GM18511 (cell line): ENCODE measurements at regions not wholly inside any gene's neighbourhood (a gene's known extent, or its start where the extent isn't known, plus 50 kb on each side); places are given as distances from the start of the nearest gene placed in this dataset.
A peak's percentile ranks its signal among the peaks of the same experiment; 100 is the strongest.
"Not testable (repeated sequence)": the region's sequence is repeated elsewhere in the genome, so short reads cannot be mapped to it uniquely, and the experiment has no call there.

Source experiments
- ATAC-seq: cut with Tn5 transposase; IDR thresholded peaks from one replicate; pipeline ENCODE4 v1.9.1; 2021; ENCODE audit warnings: mild to moderate bottlenecking, moderate library complexity; ENCODE audit not compliant: unreplicated experiment

DNA sequence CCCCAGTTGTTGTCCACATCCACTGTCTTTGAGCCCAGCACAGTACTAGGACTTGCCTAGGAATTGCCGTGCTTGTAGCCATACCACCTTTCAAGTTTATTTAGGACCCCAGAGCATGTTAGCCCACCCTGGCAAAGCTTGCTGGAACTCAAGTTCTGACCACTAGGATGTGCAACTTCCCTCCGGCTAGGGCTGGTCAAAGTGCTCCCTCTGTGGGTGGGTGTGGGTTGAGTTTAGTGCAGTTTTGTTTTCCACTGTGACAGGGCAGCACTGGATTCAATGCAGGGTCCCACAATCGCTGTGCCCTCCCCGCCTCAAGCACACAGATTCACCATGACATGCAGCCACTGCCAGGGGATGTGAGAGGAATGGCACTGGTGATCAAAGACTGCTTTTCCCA lies 96.0 kb downstream of the RASGEF1B start:
- no peak for ATAC-seq

DNA sequence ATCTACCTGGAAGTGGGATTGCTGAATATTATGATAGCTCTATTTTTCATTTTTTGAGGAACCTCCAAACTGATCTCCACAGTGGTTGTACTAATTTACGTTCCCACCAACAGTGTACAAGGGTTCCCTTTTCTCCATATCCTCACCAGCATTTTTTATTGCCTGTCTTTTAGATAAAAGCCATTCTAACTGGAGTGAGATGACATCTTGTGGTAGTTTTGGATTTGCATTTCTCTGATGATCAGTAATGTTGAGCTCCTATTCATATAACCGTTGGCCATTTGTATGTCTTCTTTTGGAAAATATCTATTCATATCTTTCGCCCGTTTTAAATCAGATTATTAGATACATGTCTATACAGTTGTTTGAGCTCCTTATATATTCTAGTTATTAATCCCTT lies 101.8 kb downstream of the RASGEF1B start:
- ATAC-seq, result no peak

DNA sequence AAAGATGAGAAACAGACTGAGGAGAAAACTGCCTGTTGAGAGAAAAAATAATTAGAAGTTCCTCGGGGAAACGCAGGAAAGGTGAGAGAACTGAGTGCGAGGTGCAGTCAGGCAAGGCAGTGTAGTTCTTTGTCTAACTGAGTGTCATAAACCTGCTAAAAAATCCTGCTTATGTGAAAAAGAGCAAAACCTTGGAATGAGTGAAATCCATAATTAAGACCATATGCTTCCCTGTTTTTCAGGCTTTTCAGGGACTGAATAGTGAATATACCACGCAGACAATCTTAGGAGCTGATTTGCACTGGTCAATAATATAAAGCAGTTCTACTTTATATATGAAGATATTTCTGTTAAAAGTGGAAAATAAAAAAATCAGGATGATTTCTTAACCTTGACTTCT lies 104.9 kb downstream of the RASGEF1B start:
- no peak for ATAC-seq

DNA sequence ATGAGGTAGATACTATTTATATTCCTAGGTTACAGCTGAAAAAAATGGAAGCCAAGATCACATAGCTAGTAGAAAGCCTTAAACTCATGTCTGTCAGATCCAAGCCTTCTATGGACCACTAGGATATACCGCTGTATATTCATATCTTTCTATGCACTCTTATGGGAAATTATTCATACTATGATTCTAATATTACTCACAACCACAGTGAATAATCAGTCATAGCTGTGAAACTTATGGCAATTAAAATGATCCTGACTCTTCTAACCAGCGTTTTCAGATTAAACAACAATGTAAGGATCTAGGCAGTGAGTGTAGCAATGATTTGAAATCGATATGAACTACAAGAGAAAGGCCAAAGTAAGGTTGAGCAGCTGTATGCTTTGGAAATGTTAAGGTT lies 111.0 kb downstream of the RASGEF1B start:
- ATAC-seq, result no peak

DNA sequence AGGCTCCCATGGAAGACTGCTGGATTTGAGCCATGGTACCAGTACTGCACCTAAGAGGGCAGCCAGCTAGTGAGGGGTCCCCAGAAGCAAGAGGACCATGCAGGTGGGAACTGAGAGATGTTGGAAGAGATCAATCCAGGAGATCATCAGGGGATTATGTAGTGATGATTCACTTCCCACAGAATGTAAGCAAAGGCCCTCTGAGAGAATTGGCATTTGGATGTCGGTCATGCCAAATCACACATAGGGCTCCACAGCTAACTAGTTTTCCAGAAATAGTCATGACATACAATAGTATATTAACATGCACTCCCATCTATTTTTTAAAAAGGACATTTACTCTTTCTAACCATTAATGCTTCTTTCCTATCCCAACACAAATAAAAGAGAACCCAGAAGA lies 112.5 kb downstream of the RASGEF1B start:
- ATAC-seq, result no peak

DNA sequence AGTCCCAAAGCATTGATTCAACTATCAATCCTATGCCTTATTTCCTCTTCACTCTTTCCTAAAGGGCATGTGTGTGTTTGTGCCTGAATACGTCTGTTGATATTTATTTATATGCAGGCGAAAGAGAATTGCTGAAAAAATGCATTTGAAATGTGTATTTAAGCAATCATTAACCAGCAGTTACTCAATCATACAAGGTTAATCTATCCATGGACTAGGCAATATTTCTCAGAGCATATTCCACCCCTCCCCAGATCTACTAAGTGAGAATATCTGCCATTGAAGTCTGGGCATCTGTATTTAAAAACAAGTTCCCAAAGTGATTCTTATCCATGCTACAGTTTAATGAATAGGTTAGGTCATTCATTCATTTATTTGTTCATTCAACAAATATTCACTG lies 113.6 kb downstream of the RASGEF1B start:
- no peak for ATAC-seq

DNA sequence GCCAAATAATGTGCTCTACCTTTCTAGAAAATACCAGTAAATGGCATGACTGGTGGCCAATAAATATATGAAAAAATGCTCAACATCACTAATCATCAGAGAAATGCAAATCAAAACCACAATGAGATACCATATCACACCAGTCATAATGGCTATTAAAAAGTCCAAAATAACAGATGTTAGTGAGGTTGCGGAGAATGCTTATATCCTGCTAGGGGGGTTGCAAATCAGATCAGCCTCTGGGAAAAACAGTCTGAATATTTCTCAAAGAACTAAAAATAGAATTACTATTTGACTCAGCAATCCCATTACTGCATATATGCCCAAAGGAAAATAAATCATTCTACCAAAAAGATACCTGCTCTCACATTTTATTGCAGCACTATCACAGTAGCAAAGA lies 115.1 kb downstream of the RASGEF1B start:
- ATAC-seq, result no peak

DNA sequence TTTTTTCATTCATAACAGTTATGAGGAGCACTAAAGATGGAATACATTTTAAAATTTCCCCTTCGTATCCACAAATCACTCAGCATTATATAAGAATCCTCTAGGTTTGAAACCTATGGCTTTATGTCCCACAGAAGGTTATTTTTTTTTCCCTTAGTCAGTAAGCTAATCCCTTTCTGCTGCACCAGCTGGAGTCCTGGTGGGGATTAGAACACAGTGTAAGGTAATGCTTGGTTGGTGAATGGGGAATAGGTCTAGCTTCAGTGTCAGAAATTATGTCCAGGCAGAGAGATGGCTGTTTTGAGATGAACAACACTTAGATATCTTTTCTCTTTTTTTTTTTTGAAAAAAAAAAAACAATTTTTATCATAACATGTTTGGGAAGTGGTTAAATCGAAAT lies 116.6 kb downstream of the RASGEF1B start:
- no peak for ATAC-seq

DNA sequence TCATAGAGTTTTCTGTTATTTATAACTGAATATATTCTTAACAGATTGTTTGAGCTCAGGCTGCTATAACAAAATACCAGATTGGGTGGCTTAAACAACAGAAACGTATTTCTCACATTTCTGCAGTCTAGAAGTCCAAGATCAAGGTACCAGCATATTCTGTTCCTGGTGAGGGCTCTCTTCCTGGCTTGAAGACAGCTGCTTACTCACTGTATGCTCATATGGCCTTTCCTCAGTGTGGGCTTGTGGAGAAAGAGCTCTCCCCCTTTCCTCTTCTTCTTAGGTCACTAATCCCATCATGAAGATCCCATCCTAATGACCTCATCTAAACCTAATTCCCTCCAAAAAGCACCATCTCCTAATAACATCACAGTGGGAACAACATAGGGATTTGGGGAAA lies 117.8 kb downstream of the RASGEF1B start:
- ATAC-seq, result no peak

DNA sequence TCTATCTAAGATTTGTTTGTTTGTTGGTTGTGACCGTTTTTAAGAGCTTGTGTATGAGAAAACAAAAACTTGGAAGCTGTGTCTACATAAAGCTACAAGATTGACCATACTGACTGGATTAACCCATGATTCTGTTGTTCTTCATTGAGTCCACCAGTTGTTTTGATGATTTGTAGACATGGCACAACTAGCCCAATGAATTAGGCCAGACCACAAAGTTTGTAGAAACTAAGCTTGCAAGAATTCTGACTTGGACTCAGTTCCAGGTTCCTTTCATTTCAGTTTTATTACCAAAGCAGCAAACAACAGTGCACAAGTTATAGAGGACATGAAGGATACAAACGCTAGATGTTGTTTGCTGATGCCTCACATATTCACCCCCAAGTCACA lies 119.3 kb downstream of the RASGEF1B start:
- no peak for ATAC-seq

DNA sequence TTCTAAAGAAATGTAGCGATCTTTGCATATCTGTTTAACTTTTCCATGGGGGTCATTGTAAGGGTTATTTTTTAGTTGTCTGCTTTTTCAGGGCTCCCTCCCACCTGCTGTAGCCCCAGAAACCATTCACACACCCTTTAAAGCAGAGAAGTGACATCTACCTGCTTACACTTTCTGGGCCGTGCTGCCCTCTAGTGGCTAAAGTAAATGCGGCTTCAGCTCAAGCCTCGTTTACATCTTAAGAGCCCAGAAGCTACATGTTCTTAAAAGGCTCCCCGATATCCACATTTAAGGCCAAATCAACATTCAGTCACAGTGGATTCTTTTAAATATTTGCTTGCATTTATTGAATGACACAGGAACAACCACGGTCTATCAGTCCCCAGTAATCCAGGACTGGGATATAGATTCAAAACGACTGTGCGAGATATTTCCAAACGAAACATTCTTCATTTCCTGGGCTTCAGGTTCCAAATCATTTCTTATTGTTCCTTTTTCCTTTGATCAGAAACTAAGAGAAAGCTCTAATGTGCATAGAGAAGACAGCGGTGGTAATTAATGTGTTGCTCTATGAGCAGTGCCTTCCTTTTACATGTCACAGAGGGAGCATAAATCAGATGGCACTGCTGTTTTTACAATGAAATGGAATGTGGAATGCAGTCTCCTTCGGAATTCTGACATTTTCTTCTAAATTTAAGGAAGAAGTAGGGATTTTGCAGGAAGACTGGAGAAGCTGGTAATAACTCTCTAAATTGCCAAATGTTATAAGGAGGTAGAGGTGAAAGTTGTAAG lies 119.9 kb downstream of the RASGEF1B start:
- ATAC-seq, result peak; percentile 91

DNA sequence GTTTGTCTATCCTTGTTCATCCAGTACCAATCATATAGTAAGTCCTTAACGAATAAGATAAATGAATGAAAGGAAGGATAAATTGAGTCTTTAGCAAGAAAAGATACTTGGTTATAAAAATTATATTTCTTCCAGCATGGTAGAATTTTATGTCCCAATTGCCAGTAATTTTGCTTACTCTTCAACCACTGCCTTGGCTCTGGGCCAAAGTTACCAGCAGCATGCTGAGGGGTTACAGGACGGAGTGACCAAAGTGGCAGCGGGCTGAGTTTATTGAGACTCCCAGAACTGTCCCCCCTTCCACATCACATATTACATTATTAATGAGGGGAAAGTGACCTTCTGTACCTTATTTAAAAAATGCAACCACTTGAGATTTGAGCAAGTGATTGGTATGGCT lies 121.7 kb downstream of the RASGEF1B start:
- no peak for ATAC-seq

DNA sequence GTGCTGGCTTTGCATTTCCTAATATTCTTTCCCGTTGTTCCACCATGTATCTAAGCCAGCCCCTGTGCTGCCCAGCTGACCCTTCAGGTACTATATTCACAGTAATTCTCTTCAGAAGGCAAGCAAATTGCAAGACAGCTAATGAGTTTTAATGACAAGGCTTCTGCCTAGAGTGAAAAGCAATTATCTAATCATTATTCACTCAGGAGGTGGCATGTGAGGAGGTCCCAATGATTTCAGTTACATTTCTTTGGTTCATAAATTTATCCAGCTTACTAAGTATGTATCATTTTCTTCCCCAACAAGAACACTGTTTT lies 123.0 kb downstream of the RASGEF1B start:
- ATAC-seq, result no peak

DNA sequence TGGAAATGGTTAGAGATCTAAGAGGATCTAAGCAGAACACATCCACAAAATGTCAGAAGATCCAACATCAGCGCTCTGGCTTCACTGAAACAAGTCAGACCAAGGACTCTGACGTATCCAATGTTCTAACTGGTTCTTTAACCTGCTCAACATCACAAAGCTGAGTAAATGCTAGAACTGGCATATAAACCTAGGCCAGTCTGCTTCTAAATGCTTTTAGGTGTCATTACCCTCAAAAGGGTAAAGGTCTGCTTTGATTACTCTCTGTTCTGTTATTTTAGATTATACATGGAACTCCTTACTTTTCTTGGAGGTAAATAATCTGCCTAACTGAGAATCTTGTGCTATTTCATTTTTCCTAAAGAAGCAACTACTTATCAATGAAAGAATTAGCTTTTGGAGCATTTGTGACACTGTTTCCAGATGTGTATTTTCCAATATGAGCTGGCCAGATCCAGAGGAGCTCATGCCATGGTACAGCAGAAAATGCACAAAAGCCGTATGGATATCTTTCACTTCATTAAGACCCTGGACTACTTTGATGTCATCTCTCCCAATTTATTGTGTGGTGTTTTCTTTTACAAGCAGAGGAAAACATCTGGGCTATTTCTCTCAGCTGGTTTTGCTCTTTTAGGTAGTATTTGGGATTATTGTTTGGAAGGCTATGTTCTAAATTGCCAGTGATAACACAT lies 123.5 kb downstream of the RASGEF1B start:
- no peak for ATAC-seq

DNA sequence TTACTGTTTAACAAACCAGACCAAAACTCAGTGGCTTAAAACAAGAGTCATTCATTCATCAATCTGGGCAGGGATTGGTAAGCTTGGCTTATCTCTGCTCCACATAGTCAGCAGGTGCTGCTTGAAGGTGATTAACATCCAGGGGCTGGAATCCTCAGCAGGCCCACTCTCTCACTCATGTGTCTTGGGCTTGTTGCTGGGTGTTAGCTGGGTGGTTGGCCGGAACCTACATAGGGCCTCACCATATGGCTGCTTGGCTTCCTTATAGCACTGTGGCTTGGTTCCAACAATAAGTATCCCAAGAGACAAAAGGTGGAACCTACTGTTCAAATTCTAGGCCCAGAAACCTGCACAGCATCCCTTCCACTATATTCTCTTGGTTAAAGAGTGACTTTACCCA lies 125.0 kb downstream of the RASGEF1B start:
- no peak for ATAC-seq

DNA sequence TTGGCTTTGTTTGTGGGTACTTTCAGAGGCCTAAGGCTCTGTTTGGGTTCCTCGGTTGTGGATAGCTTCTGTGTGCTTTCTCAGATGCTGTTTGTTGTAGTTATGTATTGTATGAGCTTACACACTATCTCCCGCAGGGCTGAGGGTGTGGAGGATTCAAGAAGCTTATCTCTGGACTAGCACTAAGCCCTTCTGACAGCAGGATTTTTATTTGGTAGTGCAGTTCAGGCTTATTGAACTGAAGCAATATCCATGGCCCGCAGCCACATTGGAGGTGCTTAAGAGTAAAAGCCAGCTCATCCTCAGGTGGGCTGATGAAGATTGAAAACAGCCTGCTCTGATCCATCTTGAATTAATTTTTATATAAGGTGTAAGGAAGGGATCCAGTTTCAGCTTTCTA lies 128.2 kb downstream of the RASGEF1B start:
- no peak for ATAC-seq

DNA sequence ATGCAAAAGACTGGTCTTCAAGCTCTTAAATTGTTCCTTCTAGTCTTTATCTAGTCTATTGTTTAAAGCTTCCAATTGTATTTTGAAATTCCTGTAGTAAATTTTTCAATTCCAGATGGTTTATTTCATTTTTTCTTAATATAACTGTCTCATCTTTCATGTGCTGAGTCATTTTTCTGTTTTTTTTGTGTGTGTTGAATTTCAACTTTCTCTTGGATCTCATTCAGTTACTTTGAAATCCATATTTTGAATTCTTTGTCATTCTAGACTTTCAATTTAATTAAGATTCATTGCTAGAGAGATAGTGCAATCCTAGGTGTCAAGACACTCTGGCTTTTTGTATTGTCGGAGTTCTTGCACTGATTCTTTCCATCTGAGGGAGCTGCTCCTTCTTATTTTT lies 128.0 kb upstream of the PRKG2 start:
- ATAC-seq, result no peak

DNA sequence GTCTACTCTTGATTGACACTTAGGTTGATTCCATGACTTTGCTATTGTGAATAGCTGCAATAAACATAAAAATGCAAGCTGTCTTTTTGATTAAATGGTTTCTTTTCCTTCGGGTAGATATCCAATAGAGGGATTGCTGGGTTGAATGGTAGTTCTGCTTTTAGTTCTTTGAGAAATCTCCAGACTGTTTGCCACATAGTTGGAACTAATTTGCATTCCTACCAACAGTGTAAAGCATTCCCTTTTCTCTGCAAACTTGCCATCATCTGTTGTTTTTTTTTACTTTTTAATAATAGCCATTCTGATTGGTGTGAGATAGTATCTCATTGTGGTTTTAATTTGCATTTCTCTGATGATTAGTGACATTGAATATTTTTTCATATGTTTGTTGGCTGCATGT lies 122.2 kb upstream of the PRKG2 start:
- no peak for ATAC-seq

DNA sequence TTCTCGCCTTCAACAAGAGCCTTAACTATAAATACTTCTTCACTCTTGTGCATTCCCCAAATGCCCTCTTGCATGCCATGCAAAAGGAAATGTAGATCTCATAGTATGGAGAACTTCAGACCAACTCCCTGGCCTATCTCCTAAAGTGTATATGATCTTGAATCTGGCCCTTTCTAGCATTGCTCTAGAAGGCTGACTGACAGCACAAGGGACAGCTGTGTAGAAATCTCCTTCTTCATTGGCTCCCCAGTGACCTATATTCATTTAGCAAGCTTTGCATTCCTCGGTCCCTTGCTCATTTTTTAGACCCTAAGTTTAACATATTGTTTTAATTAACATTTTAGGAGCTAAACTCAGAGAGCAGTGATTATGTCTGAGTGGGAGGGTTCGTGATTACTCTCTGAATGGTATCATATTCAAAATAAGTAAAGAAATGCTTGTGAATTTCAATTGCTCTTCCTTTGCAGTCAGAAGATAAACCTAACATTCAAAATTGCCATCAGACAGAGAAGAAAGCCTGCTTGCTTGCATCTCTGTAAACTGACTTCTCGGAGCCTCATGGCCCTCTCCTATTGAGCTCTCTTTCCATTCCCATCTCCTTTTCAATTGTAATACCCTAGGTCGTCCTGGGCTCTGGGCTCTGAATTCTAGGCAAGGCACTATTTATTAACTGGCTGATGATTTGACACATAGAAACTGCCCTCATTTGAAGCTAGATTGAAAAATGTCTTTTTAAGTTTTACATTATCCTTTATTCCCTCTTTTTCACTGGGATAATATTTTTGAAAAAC lies 120.3 kb upstream of the PRKG2 start:
- ATAC-seq, result no peak

DNA sequence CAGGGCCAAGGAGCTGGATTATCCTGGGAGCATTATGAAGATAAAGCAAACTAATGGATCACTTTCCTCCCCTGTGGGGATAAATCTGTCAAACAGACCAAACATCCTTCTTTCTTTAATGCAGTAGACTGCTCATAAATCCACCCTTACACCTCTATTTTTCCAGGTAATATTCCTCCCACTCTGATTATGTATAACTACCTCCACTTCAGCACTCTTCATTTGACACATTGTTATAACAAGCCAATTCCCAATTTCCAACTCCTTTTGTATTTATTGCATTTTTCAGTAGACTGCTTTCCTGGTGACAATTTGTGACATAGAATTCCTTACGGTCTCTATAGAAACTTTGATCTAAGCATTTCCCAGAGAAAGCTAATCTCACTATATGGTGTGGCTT lies 115.0 kb upstream of the PRKG2 start:
- no peak for ATAC-seq

DNA sequence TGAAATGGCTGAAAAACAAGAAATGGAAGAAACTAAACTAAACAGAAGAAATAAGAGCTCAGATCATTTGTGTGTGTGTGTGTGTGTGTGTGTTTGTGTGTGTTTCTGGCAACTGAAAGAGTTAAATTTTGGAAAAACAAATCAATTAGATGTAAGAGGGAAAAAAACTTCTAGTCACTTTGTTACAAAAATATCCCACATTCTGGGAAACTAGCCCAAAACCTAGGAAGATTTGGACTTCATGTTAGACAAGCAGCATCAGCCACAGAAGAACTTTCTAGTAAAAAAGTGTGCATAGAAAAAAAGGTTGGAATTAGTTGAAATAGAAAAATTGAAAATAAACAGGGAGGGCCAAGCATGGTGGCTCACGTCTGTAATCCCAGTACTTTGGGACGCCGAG lies 111.6 kb upstream of the PRKG2 start:
- no peak for ATAC-seq

DNA sequence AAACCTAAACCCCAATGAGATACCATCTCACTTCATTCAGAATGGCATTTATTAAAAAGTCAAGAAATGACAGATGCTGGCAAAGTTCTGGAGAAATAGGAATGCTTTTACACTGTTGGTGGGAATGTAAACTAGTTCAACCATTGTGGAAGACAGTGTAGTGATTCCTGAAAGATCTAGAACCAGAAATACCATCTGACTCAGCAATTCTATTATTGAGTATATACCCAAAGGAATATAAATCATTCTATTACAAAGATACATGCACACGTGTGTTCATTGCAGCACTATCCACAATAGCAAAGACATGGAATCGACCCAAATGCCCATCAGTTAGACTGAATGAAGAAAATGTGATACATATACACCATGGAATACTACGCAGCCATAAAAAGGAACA lies 109.6 kb upstream of the PRKG2 start:
- not testable (repeated sequence) for ATAC-seq
